ENCODE measurements at regions not wholly inside any gene's neighbourhood (a gene's known extent, or its start where the extent isn't known, plus 50 kb on each side); places are given as distances from the start of the nearest gene placed in this dataset.

GRCh38 chr6:159493898-159494585 is 199.0 kb downstream of the SOD2 start:
- no peaks in the 10 kb centered on the region for H3K79me1 ChIP-seq (replicated peaks; ENCODE audit: low read length, poor library complexity, severe bottlenecking)
- no peaks in the 10 kb centered on the region for H3K4me1 ChIP-seq (ENCODE audit: control insufficient read depth, insufficient read depth, low read depth, low read length)
- H2AFZ ChIP-seq (ENCODE audit: low read depth, low read length), result no peak overlapping the region
- no peak overlapping the region for H3K18ac ChIP-seq (ENCODE audit: low read depth in 1 of 2, low read length in 2 of 2)
- DNase-seq, result no peak
- H2BK15ac ChIP-seq (ENCODE audit: low read depth, poor library complexity, severe bottlenecking), result no peak overlapping the region
- H2BK120ac ChIP-seq (ENCODE audit: low read depth, low read length), result no peak overlapping the region
- H3K14ac ChIP-seq (ENCODE audit: low read length in 2 of 2), result no peak overlapping the region
- H2BK12ac ChIP-seq (ENCODE audit: low read length in 2 of 2), result no peak overlapping the region
- no peak overlapping the region for H3K4ac ChIP-seq (ENCODE audit: low read depth in 1 of 2, low read length in 2 of 2)
- no peak overlapping the region for H4K8ac ChIP-seq (ENCODE audit: low read length)
- H3K27ac ChIP-seq (ENCODE audit: low read length, poor library complexity, severe bottlenecking), result no peak overlapping the region
- no peak overlapping the region for H2AK5ac ChIP-seq (ENCODE audit: low read length, severe bottlenecking)
- H3K9ac ChIP-seq (ENCODE audit: low read length), result peak overlapping the region; percentile 21
- no peak overlapping the region for H4K91ac ChIP-seq (ENCODE audit: low read length)
- 57% methylated on average over 3 of the region's 5 CpGs for WGBS
- no peak overlapping the region for H3K23ac ChIP-seq (ENCODE audit: low read length in 2 of 2)
- no peak overlapping the region for H3K4me3 ChIP-seq (ENCODE audit: insufficient read depth in 1 of 2, low read depth in 1 of 2, low read length in 2 of 2)
- H3K36me3 ChIP-seq (ENCODE audit: control insufficient read depth in 1 of 2, insufficient read depth in 2 of 2, low read depth in 1 of 2, low read length in 2 of 2), result no peaks in the 10 kb centered on the region
- H3K9me3 ChIP-seq (ENCODE audit: control insufficient read depth, low read length), result peaks cover 15% of the 10 kb centered on the region
- H3K4me2 ChIP-seq (ENCODE audit: low read length, poor library complexity, severe bottlenecking), result no peak overlapping the region
- H3K27me3 ChIP-seq (ENCODE audit: control insufficient read depth in 1 of 2, insufficient read depth in 1 of 2, low read length in 2 of 2), result peaks cover 0 to 14% of the 10 kb centered on the region in 2 experiments
- no peak overlapping the region for H2BK5ac ChIP-seq (ENCODE audit: low read depth, low read length, poor library complexity, severe bottlenecking)

- Histone ChIP-seq H3K9ac (ENCODE audit: low read length) (no peak overlapping the region), H4K8ac (ENCODE audit: low read length) (no peak overlapping the region), H2BK15ac (ENCODE audit: low read depth, poor library complexity, severe bottlenecking) (no peak overlapping the region), H3K14ac (ENCODE audit: low read length in 2 of 2) (no peak overlapping the region), H3K4me1 (ENCODE audit: control insufficient read depth, insufficient read depth, low read depth, low read length) (no peaks in the 10 kb centered on the region), H3K27me3 (ENCODE audit: control insufficient read depth in 1 of 2, insufficient read depth in 1 of 2, low read length in 2 of 2) (peaks cover 0 to 14% of the 10 kb centered on the region in 2 experiments), H2AK5ac (ENCODE audit: low read length, severe bottlenecking) (no peak overlapping the region), H3K4me2 (ENCODE audit: low read length, poor library complexity, severe bottlenecking) (no peak overlapping the region), H2BK12ac (ENCODE audit: low read length in 2 of 2) (no peak overlapping the region), H3K18ac (ENCODE audit: low read depth in 1 of 2, low read length in 2 of 2) (no peak overlapping the region), H2BK5ac (ENCODE audit: low read depth, low read length, poor library complexity, severe bottlenecking) (no peak overlapping the region), H3K79me1 (replicated peaks; ENCODE audit: low read length, poor library complexity, severe bottlenecking) (no peaks in the 10 kb centered on the region), H3K23ac (ENCODE audit: low read length in 2 of 2) (no peak overlapping the region), H3K4ac (ENCODE audit: low read depth in 1 of 2, low read length in 2 of 2) (no peak overlapping the region), H3K36me3 (ENCODE audit: control insufficient read depth in 1 of 2, insufficient read depth in 2 of 2, low read depth in 1 of 2, low read length in 2 of 2) (no peaks in the 10 kb centered on the region), H3K4me3 (ENCODE audit: insufficient read depth in 1 of 2, low read depth in 1 of 2, low read length in 2 of 2) (no peak overlapping the region), H3K9me3 (ENCODE audit: control insufficient read depth, low read length) (peaks cover 10% of the 10 kb centered on the region), H2AFZ (ENCODE audit: low read depth, low read length) (no peak overlapping the region), H4K91ac (ENCODE audit: low read length) (no peak overlapping the region), H3K27ac (ENCODE audit: low read length, poor library complexity, severe bottlenecking) (no peak overlapping the region), H2BK120ac (ENCODE audit: low read depth, low read length) (no peak overlapping the region)
- DNase-seq, result no peak
- 72% methylated on average over 14 of the region's 15 CpGs for WGBS
Measured at GRCh38 chr6:159493231-159493897, 199.7 kb downstream of the SOD2 start.

GRCh38 chr6:159490298-159490937 is 202.6 kb downstream of the SOD2 start:
- 62% methylated on average over 5 of the region's 6 CpGs for WGBS
- Histone ChIP-seq H3K14ac (ENCODE audit: low read length in 2 of 2) (no peak overlapping the region), H3K27ac (ENCODE audit: low read length, poor library complexity, severe bottlenecking) (no peak overlapping the region), H3K9ac (ENCODE audit: low read length) (peak overlapping the region; percentile 50), H2AK5ac (ENCODE audit: low read length, severe bottlenecking) (no peak overlapping the region), H3K18ac (ENCODE audit: low read depth in 1 of 2, low read length in 2 of 2) (no peak overlapping the region), H3K4ac (ENCODE audit: low read depth in 1 of 2, low read length in 2 of 2) (no peak overlapping the region), H4K91ac (ENCODE audit: low read length) (no peak overlapping the region), H3K9me3 (ENCODE audit: control insufficient read depth, low read length) (no peaks in the 10 kb centered on the region), H2BK15ac (ENCODE audit: low read depth, poor library complexity, severe bottlenecking) (no peak overlapping the region), H3K4me1 (ENCODE audit: control insufficient read depth, insufficient read depth, low read depth, low read length) (no peaks in the 10 kb centered on the region), H3K36me3 (ENCODE audit: control insufficient read depth in 1 of 2, insufficient read depth in 2 of 2, low read depth in 1 of 2, low read length in 2 of 2) (no peaks in the 10 kb centered on the region), H4K8ac (ENCODE audit: low read length) (no peak overlapping the region), H3K4me2 (ENCODE audit: low read length, poor library complexity, severe bottlenecking) (no peak overlapping the region), H2AFZ (ENCODE audit: low read depth, low read length) (no peak overlapping the region), H3K27me3 (ENCODE audit: control insufficient read depth in 1 of 2, insufficient read depth in 1 of 2, low read length in 2 of 2) (peaks cover 0 to 14% of the 10 kb centered on the region in 2 experiments), H2BK120ac (ENCODE audit: low read depth, low read length) (no peak overlapping the region), H2BK5ac (ENCODE audit: low read depth, low read length, poor library complexity, severe bottlenecking) (no peak overlapping the region), H3K4me3 (ENCODE audit: insufficient read depth in 1 of 2, low read depth in 1 of 2, low read length in 2 of 2) (no peak overlapping the region), H3K23ac (ENCODE audit: low read length in 2 of 2) (no peak overlapping the region), H3K79me1 (replicated peaks; ENCODE audit: low read length, poor library complexity, severe bottlenecking) (no peaks in the 10 kb centered on the region), H2BK12ac (ENCODE audit: low read length in 2 of 2) (no peak overlapping the region)
- DNase-seq, result no peak

GRCh38 chr6:159487636-159488035 is 205.4 kb downstream of the SOD2 start:
- no peak overlapping the region for H2BK12ac ChIP-seq (ENCODE audit: low read length in 2 of 2)
- no peak overlapping the region for H2BK120ac ChIP-seq (ENCODE audit: low read depth, low read length)
- no peaks in the 10 kb centered on the region for H3K4me1 ChIP-seq (ENCODE audit: control insufficient read depth, insufficient read depth, low read depth, low read length)
- H3K4me2 ChIP-seq (ENCODE audit: low read length, poor library complexity, severe bottlenecking), result no peak overlapping the region
- H2AFZ ChIP-seq (ENCODE audit: low read depth, low read length), result no peak overlapping the region
- H3K14ac ChIP-seq (ENCODE audit: low read length in 2 of 2), result no peak overlapping the region
- no peak overlapping the region for H3K18ac ChIP-seq (ENCODE audit: low read depth in 1 of 2, low read length in 2 of 2)
- H3K27me3 ChIP-seq (ENCODE audit: control insufficient read depth in 1 of 2, insufficient read depth in 1 of 2, low read length in 2 of 2), result peaks cover 0 to 11% of the 10 kb centered on the region in 2 experiments
- H2BK15ac ChIP-seq (ENCODE audit: low read depth, poor library complexity, severe bottlenecking), result no peak overlapping the region
- H3K79me1 ChIP-seq (replicated peaks; ENCODE audit: low read length, poor library complexity, severe bottlenecking), result no peaks in the 10 kb centered on the region
- DNase-seq, result no peak
- no peak overlapping the region for H3K9ac ChIP-seq (ENCODE audit: low read length)
- H4K8ac ChIP-seq (ENCODE audit: low read length), result no peak overlapping the region
- H3K4me3 ChIP-seq (ENCODE audit: insufficient read depth in 1 of 2, low read depth in 1 of 2, low read length in 2 of 2), result no peak overlapping the region
- no peak overlapping the region for H4K91ac ChIP-seq (ENCODE audit: low read length)
- no peak overlapping the region for H2BK5ac ChIP-seq (ENCODE audit: low read depth, low read length, poor library complexity, severe bottlenecking)
- H3K27ac ChIP-seq (ENCODE audit: low read length, poor library complexity, severe bottlenecking), result no peak overlapping the region
- no peaks in the 10 kb centered on the region for H3K9me3 ChIP-seq (ENCODE audit: control insufficient read depth, low read length)
- WGBS, result no CpG with 5 or more reads among the region's 2 CpGs
- H3K23ac ChIP-seq (ENCODE audit: low read length in 2 of 2), result no peak overlapping the region
- no peak overlapping the region for H3K4ac ChIP-seq (ENCODE audit: low read depth in 1 of 2, low read length in 2 of 2)
- H3K36me3 ChIP-seq (ENCODE audit: control insufficient read depth in 1 of 2, insufficient read depth in 2 of 2, low read depth in 1 of 2, low read length in 2 of 2), result no peaks in the 10 kb centered on the region
- H2AK5ac ChIP-seq (ENCODE audit: low read length, severe bottlenecking), result no peak overlapping the region
